Right ventricle myocardium superior (tissue), 1 donor: ENCODE measurements at regions not wholly inside any gene's neighbourhood (a gene's known extent, or its start where the extent isn't known, plus 50 kb on each side); places are given as distances from the start of the nearest gene placed in this dataset.

Source experiments
- ATAC-seq: fragments of 200-7000 bp; cut with Tn5 transposase; one replicate; pipeline ENCODE4 v1.9.1; 2020; ENCODE audit warnings: mild to moderate bottlenecking; ENCODE audit not compliant: poor library complexity
- DNase-seq: peaks from one replicate; pipeline ENCODE4 v3.0.0-alpha.2; 2020
- intact Hi-C: fragments of 100-400 bp; cut with DNase I; formaldehyde crosslinking; loops from one replicate; pipeline ENCODE4 v1.11.2; 2022
- donor health status: DM: no; HTN: yes; CAD: no; lungs with severe emphysema.

GRCh38 chr5:135122797-135123196 lies 88.8 kb upstream of the PITX1 start:
- DNase-seq = no peak
- intact Hi-C loops = no loop called here
- ATAC-seq = no peak

GRCh38 chr5:135120951-135121350 lies 86.9 kb upstream of the PITX1 start:
- ATAC-seq (no peak), DNase-seq (no peak)
- intact Hi-C loops = no loop called here

- DNase-seq = no peak
- ATAC-seq = peak; percentile 56
- intact Hi-C loops = no loop called here
Observed at GRCh38 chr5:135119481-135119880, 85.5 kb upstream of the PITX1 start.

- intact Hi-C loops = no loop called here
- DNase-seq (no peak), ATAC-seq (no peak)
Observed at GRCh38 chr5:135117590-135117989, 83.6 kb upstream of the PITX1 start.

GRCh38 chr5:135116160-135116561 lies 82.1 kb upstream of the PITX1 start:
- intact Hi-C loops = no loop called here
- peak; percentile 55 for DNase-seq
- peak; percentile 57 for ATAC-seq

GRCh38 chr5:135115591-135115990 lies 81.6 kb upstream of the PITX1 start:
- intact Hi-C loops = no loop called here
- DNase-seq (no peak), ATAC-seq (no peak)

- ATAC-seq (no peak), DNase-seq (no peak)
- intact Hi-C loops = no loop called here
Observed at GRCh38 chr5:135114759-135115158, 80.7 kb upstream of the PITX1 start.

GRCh38 chr5:135112008-135112725 lies 78.1 kb upstream of the PITX1 start:
- DNase-seq (no peak), ATAC-seq (no peak)
- intact Hi-C loops = no loop called here

- DNase-seq (no peak), ATAC-seq (no peak)
- intact Hi-C loops = no loop called here
Observed at GRCh38 chr5:135110785-135111596, 77.0 kb upstream of the PITX1 start.

GRCh38 chr5:135108992-135109391 lies 75.0 kb upstream of the PITX1 start:
- intact Hi-C loops = no loop called here
- ATAC-seq (no peak), DNase-seq (no peak)

- ATAC-seq (no peak), DNase-seq (no peak)
- intact Hi-C loops = no loop called here
Observed at GRCh38 chr5:135108569-135108968, 74.5 kb upstream of the PITX1 start.

- intact Hi-C loops = no loop called here
- DNase-seq (no peak), ATAC-seq (no peak)
Observed at GRCh38 chr5:135107986-135108385, 74.0 kb upstream of the PITX1 start.

GRCh38 chr5:135106610-135107471 lies 72.8 kb upstream of the PITX1 start:
- DNase-seq (no peak), ATAC-seq (no peak)
- intact Hi-C loops = no loop called here

GRCh38 chr5:135106136-135106535 lies 72.1 kb upstream of the PITX1 start:
- ATAC-seq = no peak
- intact Hi-C loops = no loop called here
- DNase-seq = no peak

- intact Hi-C loops = no loop called here
Observed at GRCh38 chr5:135105105-135105484, 71.1 kb upstream of the PITX1 start.

GRCh38 chr5:135103575-135103853 lies 69.5 kb upstream of the PITX1 start:
- intact Hi-C loops = no loop called here
- DNase-seq (no peak), ATAC-seq (no peak)

More at GRCh38 chr5:135105105-135105484, 71.1 kb upstream of the PITX1 start:
- ATAC-seq = no peak
- no peak for DNase-seq

- DNase-seq = no peak
- intact Hi-C loops = no loop called here
- no peak for ATAC-seq
Observed at GRCh38 chr5:135102716-135103574, 68.9 kb upstream of the PITX1 start.

- intact Hi-C loops = no loop called here
- DNase-seq = no peak
- ATAC-seq = no peak
Observed at GRCh38 chr5:135100431-135100830, 66.4 kb upstream of the PITX1 start.

GRCh38 chr5:135100011-135100410 lies 66.0 kb upstream of the PITX1 start:
- intact Hi-C loops = no loop called here
- no peak for ATAC-seq
- no peak for DNase-seq
